ENCODE measurements at regions not wholly inside any gene's neighbourhood (a gene's known extent, or its start where the extent isn't known, plus 50 kb on each side); places are given as distances from the start of the nearest gene placed in this dataset.

DNA sequence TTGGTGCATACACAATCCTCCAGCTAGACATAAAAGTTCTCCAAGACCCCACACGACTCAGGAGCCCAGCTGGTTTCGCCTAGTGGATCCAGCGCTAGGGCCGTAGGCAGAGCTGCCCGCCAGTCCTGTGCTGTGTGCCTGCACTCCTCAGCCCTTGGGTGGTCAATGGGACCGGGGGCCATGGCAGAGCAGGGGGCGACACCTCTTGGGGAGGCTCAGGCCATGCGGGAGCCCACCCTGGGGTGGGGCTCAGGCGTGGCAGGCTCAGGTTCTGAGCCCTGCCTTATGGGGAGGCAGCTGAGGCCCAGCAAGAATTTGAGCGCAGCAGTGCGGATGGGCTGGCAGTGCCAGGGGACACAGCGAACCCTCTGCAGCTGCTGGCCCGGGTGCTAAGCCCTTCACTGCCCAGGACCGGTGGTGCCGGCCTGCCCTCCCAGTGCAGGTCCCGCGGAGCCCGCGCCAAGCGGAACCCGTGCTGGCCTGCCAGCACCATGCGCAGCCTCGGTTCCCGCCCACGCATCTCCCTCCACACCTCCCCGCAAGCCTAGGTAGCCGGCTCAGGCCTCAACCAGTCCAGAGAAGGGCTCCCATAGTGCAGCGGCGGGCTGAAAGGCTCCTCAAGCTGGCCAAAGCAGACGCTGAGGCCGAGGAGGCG, 1566.6 kb upstream of the SLC39A10 start:
- Histone ChIP-seq H3K9me3 (no peaks in the 10 kb centered on the region), H3K36me3 (no peaks in the 10 kb centered on the region), H3K4me1 (ENCODE audit: control insufficient read depth in 1 of 2, low read depth in 2 of 2) (no peaks in the 10 kb centered on the region), H3K27ac (no peak overlapping the region), H3K4me3 (no peak overlapping the region), H3K27me3 (replicated peaks; ENCODE audit: insufficient read depth) (no peaks in the 10 kb centered on the region)
- TF ChIP-seq, protein P1, sequence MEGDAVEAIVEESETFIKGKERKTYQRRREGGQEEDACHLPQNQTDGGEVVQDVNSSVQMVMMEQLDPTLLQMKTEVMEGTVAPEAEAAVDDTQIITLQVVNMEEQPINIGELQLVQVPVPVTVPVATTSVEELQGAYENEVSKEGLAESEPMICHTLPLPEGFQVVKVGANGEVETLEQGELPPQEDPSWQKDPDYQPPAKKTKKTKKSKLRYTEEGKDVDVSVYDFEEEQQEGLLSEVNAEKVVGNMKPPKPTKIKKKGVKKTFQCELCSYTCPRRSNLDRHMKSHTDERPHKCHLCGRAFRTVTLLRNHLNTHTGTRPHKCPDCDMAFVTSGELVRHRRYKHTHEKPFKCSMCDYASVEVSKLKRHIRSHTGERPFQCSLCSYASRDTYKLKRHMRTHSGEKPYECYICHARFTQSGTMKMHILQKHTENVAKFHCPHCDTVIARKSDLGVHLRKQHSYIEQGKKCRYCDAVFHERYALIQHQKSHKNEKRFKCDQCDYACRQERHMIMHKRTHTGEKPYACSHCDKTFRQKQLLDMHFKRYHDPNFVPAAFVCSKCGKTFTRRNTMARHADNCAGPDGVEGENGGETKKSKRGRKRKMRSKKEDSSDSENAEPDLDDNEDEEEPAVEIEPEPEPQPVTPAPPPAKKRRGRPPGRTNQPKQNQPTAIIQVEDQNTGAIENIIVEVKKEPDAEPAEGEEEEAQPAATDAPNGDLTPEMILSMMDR (IDR thresholded peaks at IDR 0.05), result no peak
- DNase-seq (ENCODE audit: low spot score) (no peak), ATAC-seq (ENCODE audit: insufficient number of reproducible peaks, low FRiP score, low read depth) (no peak)

DNA sequence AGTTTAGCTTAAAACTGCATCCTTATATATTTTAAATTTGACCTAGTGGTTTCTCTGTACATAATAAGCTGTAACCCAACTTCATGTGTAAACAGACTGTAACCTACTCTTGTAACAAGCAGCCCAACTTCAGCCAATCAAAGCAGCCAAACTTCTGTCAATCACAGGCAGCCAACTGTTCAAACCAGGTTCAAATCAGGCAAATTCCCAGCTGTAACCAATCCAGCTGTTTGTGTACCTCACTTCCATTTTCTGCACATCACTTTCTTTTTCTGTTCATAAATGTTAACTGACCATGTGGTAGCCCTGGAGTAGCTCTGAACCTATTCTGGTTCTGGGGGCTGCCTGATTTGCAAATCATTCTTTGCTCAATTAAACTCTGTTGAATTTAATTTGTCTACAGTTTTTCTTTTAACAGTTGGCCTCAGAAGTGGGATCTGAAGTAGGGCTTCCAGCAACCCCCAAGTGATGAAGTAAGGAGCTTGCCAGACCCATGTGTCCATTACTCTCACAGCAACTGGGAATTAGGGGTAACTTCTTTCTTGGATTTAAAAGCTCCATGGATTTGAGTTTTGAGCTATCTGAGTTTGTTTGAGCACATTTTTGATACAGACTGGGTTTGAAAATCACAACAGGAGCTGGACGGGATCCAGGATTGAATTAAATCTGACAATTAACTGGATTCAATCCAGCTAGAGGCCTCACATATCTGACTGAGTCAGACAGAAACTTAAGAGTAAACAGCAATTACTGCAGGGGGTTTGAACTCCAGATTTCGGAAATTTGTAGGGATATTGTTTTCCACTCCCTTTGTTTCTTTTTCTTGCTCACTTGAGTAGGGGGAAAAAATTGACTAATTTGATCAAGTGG, 1569.7 kb upstream of the SLC39A10 start:
- no peaks in the 10 kb centered on the region for H3K36me3 ChIP-seq
- no peaks in the 10 kb centered on the region for H3K27me3 ChIP-seq (replicated peaks; ENCODE audit: insufficient read depth)
- no peaks in the 10 kb centered on the region for H3K9me3 ChIP-seq
- H3K4me1 ChIP-seq (ENCODE audit: control insufficient read depth in 1 of 2, low read depth in 2 of 2), result no peaks in the 10 kb centered on the region
- ATAC-seq (ENCODE audit: insufficient number of reproducible peaks, low FRiP score, low read depth) (no peak), DNase-seq (ENCODE audit: low spot score) (no peak)
- TF ChIP-seq, protein P1 (IDR thresholded peaks at IDR 0.05), result no peak
- H3K27ac ChIP-seq, result no peak overlapping the region
- no peak overlapping the region for H3K4me3 ChIP-seq

DNA sequence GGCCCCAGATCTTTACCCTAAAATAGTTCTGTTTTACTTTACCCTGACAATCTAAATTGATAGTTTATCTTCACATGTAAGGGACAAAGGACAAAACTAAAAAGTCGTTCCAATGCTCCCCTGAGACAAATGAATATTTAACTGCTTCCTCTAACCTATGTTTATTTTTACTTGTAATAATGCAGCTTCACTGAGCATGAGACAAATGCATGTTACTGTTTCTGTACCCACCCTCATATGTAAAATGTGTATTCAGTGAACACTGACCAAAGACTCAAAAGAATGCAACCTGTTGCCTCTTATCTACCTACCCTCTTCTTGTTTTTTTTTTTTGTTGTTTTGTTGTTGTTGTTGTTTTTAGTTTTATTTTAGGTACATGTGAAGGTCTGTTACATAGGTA, 1570.9 kb upstream of the SLC39A10 start:
- TF ChIP-seq, protein P1 (IDR thresholded peaks at IDR 0.05), result no peak
- DNase-seq (ENCODE audit: low spot score) (no peak), ATAC-seq (ENCODE audit: insufficient number of reproducible peaks, low FRiP score, low read depth) (no peak)
- no peaks in the 10 kb centered on the region for H3K9me3 ChIP-seq
- H3K36me3 ChIP-seq, result no peaks in the 10 kb centered on the region
- no peaks in the 10 kb centered on the region for H3K27me3 ChIP-seq (replicated peaks; ENCODE audit: insufficient read depth)
- H3K27ac ChIP-seq, result no peak overlapping the region
- no peaks in the 10 kb centered on the region for H3K4me1 ChIP-seq (ENCODE audit: control insufficient read depth in 1 of 2, low read depth in 2 of 2)
- no peak overlapping the region for H3K4me3 ChIP-seq

DNA sequence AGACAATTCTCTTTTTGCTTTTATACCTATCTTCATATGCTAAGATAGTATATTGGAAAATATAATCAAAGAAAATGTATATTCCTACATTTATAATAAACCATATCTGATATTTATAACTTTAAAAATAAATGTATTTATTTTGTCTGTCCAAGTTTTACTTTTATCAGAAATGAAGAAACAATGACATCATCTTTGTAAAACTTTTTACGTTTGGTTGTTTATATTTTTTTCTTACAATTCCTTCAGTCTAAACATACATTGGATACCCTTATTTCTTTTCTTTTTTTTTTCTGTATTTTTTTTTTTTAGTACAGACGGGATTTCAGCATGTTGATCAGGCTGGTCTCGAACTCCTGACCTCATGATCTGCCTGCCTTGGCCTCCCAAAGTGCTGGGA, 1577.0 kb upstream of the SLC39A10 start:
- DNase-seq (ENCODE audit: low spot score), result no peak
- Histone ChIP-seq H3K27me3 (replicated peaks; ENCODE audit: insufficient read depth) (no peaks in the 10 kb centered on the region), H3K4me3 (no peak overlapping the region), H3K36me3 (no peaks in the 10 kb centered on the region), H3K27ac (no peak overlapping the region), H3K4me1 (ENCODE audit: control insufficient read depth in 1 of 2, low read depth in 2 of 2) (no peaks in the 10 kb centered on the region), H3K9me3 (no peaks in the 10 kb centered on the region)
- TF ChIP-seq, protein P1 (IDR thresholded peaks at IDR 0.05), result no peak
- no peak for ATAC-seq (ENCODE audit: insufficient number of reproducible peaks, low FRiP score, low read depth)

DNA sequence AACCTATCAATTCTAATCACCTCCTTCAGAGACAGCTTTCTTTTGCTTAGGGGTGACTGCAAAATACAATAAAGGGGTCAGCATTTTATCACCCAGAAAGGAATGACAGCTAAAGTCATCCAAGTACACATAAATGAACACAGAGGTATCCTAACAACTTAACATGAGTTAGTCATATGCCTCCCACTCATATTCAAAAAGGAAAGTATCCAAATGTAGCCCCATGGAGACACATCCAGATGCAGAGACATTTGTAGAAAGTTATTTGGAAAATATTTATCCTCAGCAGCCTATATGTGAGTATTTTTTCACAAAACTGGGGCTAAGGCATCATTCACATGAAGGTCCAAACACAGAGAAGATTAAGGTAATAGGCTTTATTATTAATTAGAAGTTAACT, 1579.7 kb upstream of the SLC39A10 start:
- ATAC-seq (ENCODE audit: insufficient number of reproducible peaks, low FRiP score, low read depth), result no peak
- Histone ChIP-seq H3K36me3 (no peaks in the 10 kb centered on the region), H3K4me3 (no peak overlapping the region)

More for the DNA sequence above, 1579.7 kb upstream of the SLC39A10 start:
- no peaks in the 10 kb centered on the region for H3K9me3 ChIP-seq
- no peaks in the 10 kb centered on the region for H3K27me3 ChIP-seq (replicated peaks; ENCODE audit: insufficient read depth)
- DNase-seq (ENCODE audit: low spot score), result no peak
- TF ChIP-seq, protein P1 (IDR thresholded peaks at IDR 0.05), result no peak
- no peaks in the 10 kb centered on the region for H3K4me1 ChIP-seq (ENCODE audit: control insufficient read depth in 1 of 2, low read depth in 2 of 2)
- no peak overlapping the region for H3K27ac ChIP-seq

Data from thoracic aorta (tissue), 2 donors.